ENCODE measurements at regions not wholly inside any gene's neighbourhood (a gene's known extent, or its start where the extent isn't known, plus 50 kb on each side); places are given as distances from the start of the nearest gene placed in this dataset.

DNA sequence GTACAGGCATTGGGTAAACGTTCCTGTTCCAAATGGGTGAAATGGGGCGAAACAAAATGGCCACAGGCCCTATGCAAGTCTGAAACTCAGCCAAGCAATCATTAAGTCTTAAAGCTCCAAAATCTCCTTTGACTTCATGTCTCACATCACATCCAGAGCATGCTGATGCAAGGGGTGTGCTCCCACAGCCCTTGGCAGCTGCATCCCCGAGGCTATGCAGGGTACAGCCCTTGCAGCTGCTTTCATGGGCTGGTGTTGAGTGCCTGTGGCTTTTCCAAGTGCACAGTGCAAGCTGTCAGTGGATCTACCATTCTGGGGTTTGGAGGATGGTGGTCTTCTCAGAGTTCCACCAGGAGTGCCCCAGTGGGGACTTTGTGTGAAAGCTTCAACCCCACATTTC is 270.0 kb upstream of the CDYL start:
- TF ChIP-seq SIN3A (IDR thresholded peaks at IDR 0.05; ENCODE audit: borderline replicate concordance, insufficient read depth, low read depth, low read length): no peak
- no peak for TF ChIP-seq POLR2AphosphoS5 (IDR thresholded peaks at IDR 0.05; ENCODE audit: low read depth, low read length)
- TF ChIP-seq, protein P1, sequence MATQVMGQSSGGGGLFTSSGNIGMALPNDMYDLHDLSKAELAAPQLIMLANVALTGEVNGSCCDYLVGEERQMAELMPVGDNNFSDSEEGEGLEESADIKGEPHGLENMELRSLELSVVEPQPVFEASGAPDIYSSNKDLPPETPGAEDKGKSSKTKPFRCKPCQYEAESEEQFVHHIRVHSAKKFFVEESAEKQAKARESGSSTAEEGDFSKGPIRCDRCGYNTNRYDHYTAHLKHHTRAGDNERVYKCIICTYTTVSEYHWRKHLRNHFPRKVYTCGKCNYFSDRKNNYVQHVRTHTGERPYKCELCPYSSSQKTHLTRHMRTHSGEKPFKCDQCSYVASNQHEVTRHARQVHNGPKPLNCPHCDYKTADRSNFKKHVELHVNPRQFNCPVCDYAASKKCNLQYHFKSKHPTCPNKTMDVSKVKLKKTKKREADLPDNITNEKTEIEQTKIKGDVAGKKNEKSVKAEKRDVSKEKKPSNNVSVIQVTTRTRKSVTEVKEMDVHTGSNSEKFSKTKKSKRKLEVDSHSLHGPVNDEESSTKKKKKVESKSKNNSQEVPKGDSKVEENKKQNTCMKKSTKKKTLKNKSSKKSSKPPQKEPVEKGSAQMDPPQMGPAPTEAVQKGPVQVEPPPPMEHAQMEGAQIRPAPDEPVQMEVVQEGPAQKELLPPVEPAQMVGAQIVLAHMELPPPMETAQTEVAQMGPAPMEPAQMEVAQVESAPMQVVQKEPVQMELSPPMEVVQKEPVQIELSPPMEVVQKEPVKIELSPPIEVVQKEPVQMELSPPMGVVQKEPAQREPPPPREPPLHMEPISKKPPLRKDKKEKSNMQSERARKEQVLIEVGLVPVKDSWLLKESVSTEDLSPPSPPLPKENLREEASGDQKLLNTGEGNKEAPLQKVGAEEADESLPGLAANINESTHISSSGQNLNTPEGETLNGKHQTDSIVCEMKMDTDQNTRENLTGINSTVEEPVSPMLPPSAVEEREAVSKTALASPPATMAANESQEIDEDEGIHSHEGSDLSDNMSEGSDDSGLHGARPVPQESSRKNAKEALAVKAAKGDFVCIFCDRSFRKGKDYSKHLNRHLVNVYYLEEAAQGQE (IDR thresholded peaks at IDR 0.05; ENCODE audit: insufficient read depth in 1 of 2, low read depth in 2 of 2, low read length in 1 of 2): no peak
- TF ChIP-seq TCF7L2 (IDR thresholded peaks at IDR 0.05; ENCODE audit: low read depth, low read length): no peak
- TF ChIP-seq, protein P2, sequence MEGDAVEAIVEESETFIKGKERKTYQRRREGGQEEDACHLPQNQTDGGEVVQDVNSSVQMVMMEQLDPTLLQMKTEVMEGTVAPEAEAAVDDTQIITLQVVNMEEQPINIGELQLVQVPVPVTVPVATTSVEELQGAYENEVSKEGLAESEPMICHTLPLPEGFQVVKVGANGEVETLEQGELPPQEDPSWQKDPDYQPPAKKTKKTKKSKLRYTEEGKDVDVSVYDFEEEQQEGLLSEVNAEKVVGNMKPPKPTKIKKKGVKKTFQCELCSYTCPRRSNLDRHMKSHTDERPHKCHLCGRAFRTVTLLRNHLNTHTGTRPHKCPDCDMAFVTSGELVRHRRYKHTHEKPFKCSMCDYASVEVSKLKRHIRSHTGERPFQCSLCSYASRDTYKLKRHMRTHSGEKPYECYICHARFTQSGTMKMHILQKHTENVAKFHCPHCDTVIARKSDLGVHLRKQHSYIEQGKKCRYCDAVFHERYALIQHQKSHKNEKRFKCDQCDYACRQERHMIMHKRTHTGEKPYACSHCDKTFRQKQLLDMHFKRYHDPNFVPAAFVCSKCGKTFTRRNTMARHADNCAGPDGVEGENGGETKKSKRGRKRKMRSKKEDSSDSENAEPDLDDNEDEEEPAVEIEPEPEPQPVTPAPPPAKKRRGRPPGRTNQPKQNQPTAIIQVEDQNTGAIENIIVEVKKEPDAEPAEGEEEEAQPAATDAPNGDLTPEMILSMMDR (IDR thresholded peaks at IDR 0.05): no peak
- no TSS peak for BruUV-seq (replicated peaks)
- ATAC-seq (no peak), DNase-seq (ENCODE audit: low read depth, low spot score) (no peak)
- in situ Hi-C loops (cut with HindIII; ENCODE audit: low pct_unique_long_range_greater_than_20kb, low sequenced_read_pairs): no loop called here
- H3K9me3 ChIP-seq (ENCODE audit: control insufficient read depth, insufficient read depth, low read depth, low read length): no peaks in the 10 kb centered on the region
- intact Hi-C loops (cut with micrococcal nuclease; ENCODE audit: unreplicated experiment): no loop called here
- H3K27me3 ChIP-seq (ENCODE audit: control insufficient read depth, insufficient read depth, low read length): no peaks in the 10 kb centered on the region
- no peaks in the 10 kb centered on the region for H3K4me1 ChIP-seq (ENCODE audit: control insufficient read depth, insufficient read depth, low read length)
- H3K27ac ChIP-seq (ENCODE audit: low read length): no peak overlapping the region
- POLR2A ChIA-PET: no interaction called here
- H3K4me3 ChIP-seq (ENCODE audit: low read depth in 2 of 2, low read length in 2 of 2): no peak overlapping the region
- CTCF ChIA-PET: no interaction called here
- no peaks in the 10 kb centered on the region for H3K36me3 ChIP-seq (ENCODE audit: control insufficient read depth, insufficient read depth, low read length)

DNA sequence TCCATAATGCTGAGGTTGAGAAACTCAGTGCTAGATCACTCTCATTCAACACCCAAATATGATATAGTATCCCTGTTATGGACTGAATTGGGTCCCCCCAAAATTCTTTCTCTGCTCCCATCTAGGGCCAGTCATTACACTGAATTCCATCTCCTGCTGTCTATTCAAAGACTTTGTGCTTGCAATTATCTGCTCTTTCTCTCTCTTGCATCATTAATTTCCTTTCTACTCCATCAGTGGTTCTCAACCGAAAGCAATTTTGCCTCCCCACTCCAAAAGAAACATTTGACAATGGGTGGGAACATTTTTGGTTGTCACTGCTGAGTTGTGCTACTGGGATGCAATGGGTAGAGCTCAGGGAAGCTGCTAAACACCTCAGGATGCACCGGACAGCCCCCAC is 271.5 kb upstream of the CDYL start:
- CTCF ChIA-PET: no interaction called here
- no peak for DNase-seq (ENCODE audit: low read depth, low spot score)
- intact Hi-C loops (cut with micrococcal nuclease; ENCODE audit: unreplicated experiment) (no loop called here), in situ Hi-C loops (cut with HindIII; ENCODE audit: low pct_unique_long_range_greater_than_20kb, low sequenced_read_pairs) (no loop called here)
- POLR2A ChIA-PET: no interaction called here
- BruUV-seq (replicated peaks): no TSS peak
- H3K27ac ChIP-seq (ENCODE audit: low read length): no peak overlapping the region
- no peaks in the 10 kb centered on the region for H3K36me3 ChIP-seq (ENCODE audit: control insufficient read depth, insufficient read depth, low read length)
- TF ChIP-seq SIN3A (IDR thresholded peaks at IDR 0.05; ENCODE audit: borderline replicate concordance, insufficient read depth, low read depth, low read length) (no peak), TCF7L2 (IDR thresholded peaks at IDR 0.05; ENCODE audit: low read depth, low read length) (no peak), POLR2AphosphoS5 (IDR thresholded peaks at IDR 0.05; ENCODE audit: low read depth, low read length) (no peak)
- TF ChIP-seq, protein P1 (IDR thresholded peaks at IDR 0.05; ENCODE audit: insufficient read depth in 1 of 2, low read depth in 2 of 2, low read length in 1 of 2): no peak
- TF ChIP-seq, protein P2 (IDR thresholded peaks at IDR 0.05): no peak
- no peaks in the 10 kb centered on the region for H3K9me3 ChIP-seq (ENCODE audit: control insufficient read depth, insufficient read depth, low read depth, low read length)
- no peaks in the 10 kb centered on the region for H3K4me1 ChIP-seq (ENCODE audit: control insufficient read depth, insufficient read depth, low read length)
- H3K4me3 ChIP-seq (ENCODE audit: low read depth in 2 of 2, low read length in 2 of 2): no peak overlapping the region
- ATAC-seq: no peak
- H3K27me3 ChIP-seq (ENCODE audit: control insufficient read depth, insufficient read depth, low read length): no peaks in the 10 kb centered on the region

Measured in Panc1 (cell line).